Duodenal mucosa (tissue), 2 donors: ENCODE measurements at regions not wholly inside any gene's neighbourhood (a gene's known extent, or its start where the extent isn't known, plus 50 kb on each side); places are given as distances from the start of the nearest gene placed in this dataset.

Source experiments
- H3K27ac ChIP-seq: one replicate; pipeline ENCODE4 v1.7.0; 2013; ENCODE audit warnings: low read depth, low read length
- H3K27me3 ChIP-seq, 2 donors: one replicate each; pipeline ENCODE4 v1.7.0; 2013; ENCODE audit warnings: low read length in 2 of 2, control low read depth in 1 of 2; ENCODE audit not compliant: insufficient read depth in 2 of 2, control insufficient read depth in 1 of 2
- H3K36me3 ChIP-seq, 2 donors: one replicate each; pipeline ENCODE4 v1.7.0; 2013; ENCODE audit warnings: low read length in 2 of 2, control low read depth in 1 of 2; ENCODE audit not compliant: insufficient read depth in 2 of 2, control insufficient read depth in 1 of 2
- H3K4me1 ChIP-seq, 2 donors: one replicate each; pipeline ENCODE4 v1.7.0; 2013; ENCODE audit warnings: low read length in 2 of 2, control low read depth in 1 of 2; ENCODE audit not compliant: insufficient read depth in 2 of 2, control insufficient read depth in 1 of 2
- H3K4me3 ChIP-seq, 2 donors: one replicate each; pipeline ENCODE4 v1.7.0; 2013; ENCODE audit warnings: low read length in 2 of 2, low read depth in 1 of 2
- H3K9ac ChIP-seq, 2 donors: one replicate each; pipeline ENCODE4 v1.7.0; 2013; ENCODE audit warnings: low read length in 2 of 2, low read depth in 1 of 2
- H3K9me3 ChIP-seq, 2 donors: one replicate each; pipeline ENCODE4 v1.7.0; 2013; ENCODE audit warnings: low read length in 2 of 2, control low read depth in 1 of 2; ENCODE audit not compliant: control insufficient read depth in 1 of 2

DNA sequence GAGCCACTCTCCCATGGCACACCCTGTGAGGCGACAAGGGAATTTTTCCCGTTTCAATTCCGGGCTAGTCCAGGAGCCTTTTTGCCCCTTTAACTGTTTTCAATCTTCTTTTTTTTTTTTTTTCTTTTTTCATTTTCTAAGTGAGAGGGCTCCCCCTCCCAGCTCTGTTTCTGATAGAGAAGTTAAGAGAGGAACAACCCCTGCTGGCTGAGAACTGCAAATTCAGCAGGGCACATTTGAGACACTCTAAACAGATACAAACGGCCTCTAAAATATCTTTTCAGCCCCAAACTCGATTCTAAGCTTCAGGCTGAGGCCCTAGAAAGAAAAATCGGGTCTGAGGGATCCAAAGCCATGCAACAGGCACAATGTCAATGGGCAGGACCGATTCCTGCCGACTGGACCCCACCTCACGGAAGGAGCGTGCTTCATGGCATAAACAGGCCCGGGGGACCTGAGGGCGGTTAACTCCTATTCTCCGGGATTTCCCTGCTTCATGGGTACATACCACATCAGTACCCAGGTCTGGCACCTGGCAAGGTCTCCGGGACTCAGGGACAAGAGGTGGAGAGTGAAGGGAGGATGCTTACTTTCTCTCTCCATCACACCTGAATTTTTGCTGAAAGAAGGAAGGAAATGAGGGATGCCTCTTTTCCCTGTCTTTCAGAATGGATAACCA lies 627.5 kb downstream of the BUD13 start:
- Histone ChIP-seq H3K9ac (no peak overlapping the region), H3K4me3 (no peak overlapping the region), H3K9me3 (no peaks in the 10 kb centered on the region), H3K36me3 (no peaks in the 10 kb centered on the region), H3K27ac (no peak overlapping the region), H3K27me3 (no peaks in the 10 kb centered on the region), H3K4me1 (no peaks in the 10 kb centered on the region)

DNA sequence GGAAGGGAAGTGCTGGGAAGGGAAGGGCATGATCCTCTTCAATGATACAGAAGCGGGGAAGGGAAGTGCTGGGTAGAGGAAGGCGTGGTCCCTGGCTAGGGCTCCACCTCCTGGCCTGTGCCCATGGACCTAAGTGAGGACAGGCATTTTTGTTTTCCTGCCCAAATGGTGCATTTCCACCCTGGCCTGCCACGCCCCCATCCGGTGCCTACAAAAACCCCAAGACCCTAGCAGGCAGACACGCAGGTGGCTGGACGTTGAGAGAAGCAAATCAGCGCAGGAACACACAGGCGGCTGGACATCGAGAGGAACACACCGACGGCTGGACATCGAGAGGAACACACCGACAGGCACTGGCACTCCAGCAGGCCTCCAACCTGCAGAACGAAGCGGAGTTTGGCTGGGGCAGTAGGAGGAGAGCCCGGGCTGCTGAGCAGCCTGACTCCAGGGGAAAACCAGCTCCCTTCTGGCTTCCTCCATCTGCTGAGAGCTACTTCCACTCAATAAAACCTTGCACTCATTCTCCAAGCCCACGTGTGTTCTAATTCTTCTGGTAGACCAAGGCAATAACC lies 628.3 kb downstream of the BUD13 start:
- Histone ChIP-seq H3K36me3 (no peaks in the 10 kb centered on the region), H3K9ac (no peak overlapping the region), H3K27me3 (no peaks in the 10 kb centered on the region), H3K4me1 (no peaks in the 10 kb centered on the region), H3K27ac (no peak overlapping the region), H3K4me3 (no peak overlapping the region), H3K9me3 (no peaks in the 10 kb centered on the region)

DNA sequence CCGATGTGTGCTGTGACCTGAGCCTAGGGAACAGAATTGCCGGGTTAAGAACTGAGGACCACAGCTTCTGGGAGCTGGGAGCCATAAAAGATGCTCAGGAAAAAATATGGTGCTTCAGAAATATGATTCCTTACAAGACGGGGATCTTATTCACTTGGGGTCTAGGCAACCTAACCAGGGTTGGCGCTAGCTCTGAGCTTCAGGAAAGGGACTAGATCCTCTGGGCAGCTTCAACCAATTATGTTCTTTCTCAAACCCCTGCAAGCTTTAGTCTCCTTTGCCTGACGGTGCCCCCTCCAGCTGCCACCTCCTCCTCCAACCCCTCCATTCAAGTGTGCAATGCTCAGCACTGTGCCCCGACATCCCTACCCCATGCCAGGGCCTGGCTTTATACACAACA lies 634.1 kb upstream of the CADM1 start:
- Histone ChIP-seq H3K27me3 (no peaks in the 10 kb centered on the region), H3K4me1 (no peaks in the 10 kb centered on the region), H3K36me3 (no peaks in the 10 kb centered on the region), H3K9ac (no peak overlapping the region), H3K4me3 (no peak overlapping the region), H3K27ac (no peak overlapping the region), H3K9me3 (no peaks in the 10 kb centered on the region)

DNA sequence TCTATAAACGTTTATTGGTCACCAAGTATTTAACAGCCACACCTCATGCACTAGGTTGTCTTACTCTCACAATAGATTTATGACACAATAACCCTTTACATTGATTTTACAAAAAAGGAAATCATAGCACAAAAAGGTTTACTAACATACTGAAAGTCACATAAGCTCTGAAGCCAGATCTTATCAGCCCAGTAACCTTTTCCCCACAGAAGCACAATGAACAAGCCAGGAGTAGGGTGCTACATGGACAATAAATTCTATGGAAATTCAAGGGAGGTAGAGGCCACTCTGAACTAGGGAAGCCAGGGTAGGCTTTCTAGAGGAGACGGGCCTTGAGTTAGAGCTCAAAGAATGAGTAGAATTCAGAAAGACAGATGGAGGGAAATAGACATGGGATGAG lies 633.5 kb upstream of the CADM1 start:
- Histone ChIP-seq H3K4me1 (no peaks in the 10 kb centered on the region), H3K27me3 (no peaks in the 10 kb centered on the region), H3K9me3 (no peaks in the 10 kb centered on the region), H3K36me3 (no peaks in the 10 kb centered on the region), H3K9ac (no peak overlapping the region), H3K27ac (no peak overlapping the region), H3K4me3 (no peak overlapping the region)

DNA sequence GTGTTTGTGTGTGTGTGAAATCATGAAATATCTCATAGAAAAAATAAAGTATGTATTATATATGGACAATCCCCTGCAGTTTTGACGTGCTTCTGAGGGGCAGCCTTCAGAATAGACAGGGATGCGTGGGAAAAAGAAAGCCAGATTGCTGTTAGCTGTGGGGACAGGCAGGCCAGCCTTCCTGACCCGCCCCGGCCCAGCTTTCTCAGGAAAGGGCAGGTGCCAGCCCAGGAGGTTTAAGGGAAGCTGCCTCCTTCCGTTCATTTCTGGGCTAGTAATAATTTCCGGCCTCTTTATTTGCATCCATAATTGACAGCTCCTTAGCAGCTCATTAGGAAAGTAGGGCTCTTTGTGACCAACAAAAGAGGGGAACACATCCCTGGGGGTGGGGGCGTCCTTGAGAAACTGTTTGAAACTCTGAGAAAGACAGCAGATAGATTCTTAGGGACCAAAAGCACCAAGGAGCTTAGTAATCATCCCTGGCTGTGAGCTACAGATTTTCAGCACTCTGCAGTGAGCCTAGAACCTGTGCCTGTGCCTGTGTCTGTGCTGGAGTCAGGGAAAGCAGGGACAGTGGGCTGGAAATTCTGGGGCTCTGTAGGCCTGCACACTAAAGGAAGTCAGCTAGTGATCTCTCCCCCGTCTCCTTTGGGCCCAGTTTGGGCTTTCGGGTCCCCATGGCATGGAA lies 632.9 kb upstream of the CADM1 start:
- H3K27ac ChIP-seq, result no peak overlapping the region

DNA sequence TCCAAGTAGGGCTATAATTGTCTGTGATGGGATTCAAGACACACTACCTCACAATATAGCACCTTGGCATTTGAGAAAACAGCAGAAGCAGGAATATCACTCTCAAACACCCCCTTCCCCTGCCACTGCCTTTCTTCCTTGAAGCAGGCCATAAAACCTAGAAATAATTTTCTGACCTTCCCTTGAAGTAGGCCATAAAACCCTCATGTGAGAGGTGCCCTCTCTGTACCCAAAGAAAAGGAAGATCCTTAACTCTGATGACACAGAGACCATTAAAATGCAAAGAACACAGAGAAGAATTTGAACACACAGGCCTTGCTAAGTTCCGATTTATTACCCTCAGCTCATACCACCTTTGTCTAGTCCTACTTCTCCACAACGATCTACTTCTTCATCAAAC lies 631.7 kb upstream of the CADM1 start:
- no peak overlapping the region for H3K27ac ChIP-seq
- H3K36me3 ChIP-seq, result no peaks in the 10 kb centered on the region
- no peak overlapping the region for H3K9ac ChIP-seq
- H3K4me3 ChIP-seq, result no peak overlapping the region
- H3K9me3 ChIP-seq, result no peaks in the 10 kb centered on the region
- H3K27me3 ChIP-seq, result no peaks in the 10 kb centered on the region
- H3K4me1 ChIP-seq, result no peaks in the 10 kb centered on the region

More for the DNA sequence above, 632.9 kb upstream of the CADM1 start:
- H3K9ac ChIP-seq, result no peak overlapping the region
- no peaks in the 10 kb centered on the region for H3K27me3 ChIP-seq
- no peaks in the 10 kb centered on the region for H3K36me3 ChIP-seq
- H3K9me3 ChIP-seq, result no peaks in the 10 kb centered on the region
- H3K4me1 ChIP-seq, result no peaks in the 10 kb centered on the region
- no peak overlapping the region for H3K4me3 ChIP-seq

DNA sequence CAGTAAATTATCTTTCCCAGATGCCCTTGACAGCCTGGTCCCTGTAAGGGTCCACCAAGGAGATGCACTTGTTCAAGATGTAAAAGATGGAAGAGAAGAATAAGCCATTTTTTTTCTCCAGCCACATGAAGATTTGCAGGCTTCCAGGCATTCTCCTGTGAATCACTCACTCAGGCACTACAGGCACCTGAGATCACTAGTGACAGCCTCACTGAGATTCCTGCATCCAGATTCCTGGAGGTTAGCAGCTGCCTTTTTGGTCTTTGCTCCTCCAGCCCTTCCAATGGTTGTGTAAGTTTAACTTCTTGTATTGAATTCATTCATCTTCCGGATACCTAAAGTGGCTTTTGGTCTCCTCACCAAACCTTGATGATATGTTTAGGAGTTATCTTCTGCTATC lies 630.2 kb upstream of the CADM1 start:
- H3K36me3 ChIP-seq, result no peaks in the 10 kb centered on the region
- no peak overlapping the region for H3K4me3 ChIP-seq
- no peaks in the 10 kb centered on the region for H3K27me3 ChIP-seq
- H3K4me1 ChIP-seq, result no peaks in the 10 kb centered on the region
- no peak overlapping the region for H3K9ac ChIP-seq
- H3K27ac ChIP-seq, result no peak overlapping the region
- H3K9me3 ChIP-seq, result no peaks in the 10 kb centered on the region

DNA sequence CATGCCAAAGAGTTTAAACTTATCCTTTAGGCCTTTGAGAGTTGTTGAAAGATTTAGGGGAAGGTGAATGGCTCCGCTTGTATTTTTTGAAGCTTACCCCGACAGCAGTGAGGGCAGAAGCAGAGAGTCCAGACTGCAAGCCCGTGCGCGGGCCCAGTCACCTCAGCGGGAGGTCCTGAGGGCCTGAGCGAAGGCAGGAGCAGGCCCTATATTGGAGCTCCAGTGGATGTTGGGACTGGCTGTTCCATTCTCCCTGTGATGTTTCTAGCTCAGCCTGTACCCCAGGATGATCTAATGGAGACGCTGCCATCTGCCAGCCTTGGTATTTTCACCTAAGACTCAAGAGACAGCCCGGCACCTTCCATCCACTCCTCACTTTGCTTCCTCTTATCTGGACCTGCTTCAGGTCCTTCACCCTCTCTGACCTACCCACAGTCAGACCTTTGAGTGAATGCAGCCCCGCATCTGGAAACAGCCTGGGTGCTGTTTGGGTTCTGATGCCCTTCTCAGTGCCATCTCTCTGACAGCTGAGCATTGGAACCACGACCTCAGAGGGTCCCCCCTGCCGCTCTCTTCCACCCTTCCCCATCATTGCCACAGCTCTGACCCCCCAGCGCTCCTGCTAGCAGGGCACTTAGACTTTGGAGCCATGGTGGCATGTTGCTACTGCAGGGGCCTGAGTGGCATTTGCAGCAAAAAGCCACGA lies 628.2 kb upstream of the CADM1 start:
- Histone ChIP-seq H3K27me3 (no peaks in the 10 kb centered on the region), H3K4me3 (no peak overlapping the region), H3K36me3 (no peaks in the 10 kb centered on the region), H3K4me1 (no peaks in the 10 kb centered on the region), H3K9me3 (no peaks in the 10 kb centered on the region), H3K9ac (no peak overlapping the region), H3K27ac (no peak overlapping the region)

DNA sequence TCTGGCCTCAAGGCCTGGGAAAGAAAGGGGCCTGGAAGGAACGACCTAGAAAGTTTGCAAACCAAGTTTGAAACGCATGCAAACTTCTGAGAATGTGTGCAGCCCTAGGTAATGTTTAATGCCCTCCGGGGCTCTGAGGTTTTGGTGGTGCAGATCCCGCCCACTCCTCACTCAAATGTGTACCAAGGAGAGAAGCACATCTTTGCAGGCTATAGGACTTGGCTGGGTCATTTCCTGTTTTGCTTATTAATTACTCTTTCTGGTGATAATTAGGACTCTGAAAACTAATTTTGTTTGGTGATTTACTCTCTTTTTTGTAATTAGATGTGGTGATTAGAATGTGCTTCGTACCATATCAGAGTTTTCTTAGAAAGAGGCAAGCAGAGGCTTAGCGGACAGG lies 625.9 kb upstream of the CADM1 start:
- H3K27ac ChIP-seq, result no peak overlapping the region
- no peaks in the 10 kb centered on the region for H3K4me1 ChIP-seq
- H3K9me3 ChIP-seq, result no peaks in the 10 kb centered on the region
- no peak overlapping the region for H3K9ac ChIP-seq
- no peaks in the 10 kb centered on the region for H3K36me3 ChIP-seq
- no peak overlapping the region for H3K4me3 ChIP-seq
- H3K27me3 ChIP-seq, result no peaks in the 10 kb centered on the region

DNA sequence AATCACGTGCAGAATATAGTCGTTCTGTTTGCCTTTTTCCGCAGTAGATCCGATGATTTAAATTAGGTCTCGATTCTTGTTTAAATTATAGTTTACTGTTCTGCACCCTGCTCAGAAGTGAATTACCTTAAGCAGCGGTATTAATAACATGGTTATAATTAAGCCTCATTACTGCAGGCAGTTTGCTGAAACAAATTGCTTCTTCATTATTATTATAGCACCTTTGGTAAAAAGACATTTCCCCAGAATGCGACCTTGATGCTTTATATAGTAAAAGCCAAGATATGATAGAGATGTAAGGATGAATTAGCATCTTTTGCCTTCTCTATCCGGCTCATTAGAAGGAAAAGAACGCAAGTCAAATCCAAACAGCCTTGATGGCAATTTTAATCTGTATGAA lies 625.2 kb upstream of the CADM1 start:
- Histone ChIP-seq H3K27me3 (no peaks in the 10 kb centered on the region), H3K4me3 (no peak overlapping the region), H3K4me1 (no peaks in the 10 kb centered on the region), H3K27ac (no peak overlapping the region), H3K9ac (no peak overlapping the region), H3K36me3 (no peaks in the 10 kb centered on the region), H3K9me3 (no peaks in the 10 kb centered on the region)
